ENCODE measurements at regions not wholly inside any gene's neighbourhood (a gene's known extent, or its start where the extent isn't known, plus 50 kb on each side); places are given as distances from the start of the nearest gene placed in this dataset.

- Histone ChIP-seq H3K4me1 (peaks cover 0 to 8% (median 0%) of the 10 kb centered on the region in 3 donors), H3K36me3 (no peaks in the 10 kb centered on the region), H3K9me3 (no peaks in the 10 kb centered on the region), H3K27me3 (no peaks in the 10 kb centered on the region), H3K4me3 (no peak overlapping the region), H3K27ac (no peak overlapping the region)
- TF ChIP-seq POLR2A (IDR thresholded peaks at IDR 0.05), result no peak
- no peak for TF ChIP-seq CTCF (IDR thresholded peaks at IDR 0.05)
- no peak for TF ChIP-seq EP300 (IDR thresholded peaks at IDR 0.05)
- TF ChIP-seq POLR2AphosphoS5 (IDR thresholded peaks at IDR 0.05), result no peak
- no peak for ATAC-seq
- 13 to 19% methylated on average over 3 to 4 of the region's 4 CpGs for WGBS, 2 donors (ENCODE audit: low coverage in 1 of 2)
Measured at GRCh38 chr2:179355881-179356280, 91.2 kb upstream of the SESTD1 start.

GRCh38 chr2:179354739-179355537 is 90.3 kb upstream of the SESTD1 start:
- Histone ChIP-seq H3K36me3 (no peaks in the 10 kb centered on the region), H3K27ac (no peak overlapping the region), H3K4me3 (no peak overlapping the region), H3K27me3 (no peaks in the 10 kb centered on the region), H3K9me3 (no peaks in the 10 kb centered on the region), H3K4me1 (peaks cover 0 to 13% (median 0%) of the 10 kb centered on the region in 3 donors)
- TF ChIP-seq POLR2A (IDR thresholded peaks at IDR 0.05) (no peak), CTCF (IDR thresholded peaks at IDR 0.05) (peak in 1 of 4 experiments; percentile 4), EP300 (IDR thresholded peaks at IDR 0.05) (no peak), POLR2AphosphoS5 (IDR thresholded peaks at IDR 0.05) (no peak)
- ATAC-seq, result no peak
- 71 to 80% methylated on average over 1 of the region's 1 CpG for WGBS, 2 donors (ENCODE audit: low coverage in 1 of 2)

- no peaks in the 10 kb centered on the region for H3K36me3 ChIP-seq
- WGBS, 2 donors (ENCODE audit: low coverage in 1 of 2), result 86 to 97% methylated on average over 1 to 4 of the region's 4 CpGs
- no peak overlapping the region for H3K27ac ChIP-seq
- ATAC-seq, result no peak
- H3K27me3 ChIP-seq, result no peaks in the 10 kb centered on the region
- H3K9me3 ChIP-seq, result no peaks in the 10 kb centered on the region
- TF ChIP-seq POLR2AphosphoS5 (IDR thresholded peaks at IDR 0.05) (no peak), CTCF (IDR thresholded peaks at IDR 0.05) (no peak), POLR2A (IDR thresholded peaks at IDR 0.05) (no peak), EP300 (IDR thresholded peaks at IDR 0.05) (no peak)
- no peak overlapping the region for H3K4me3 ChIP-seq
- H3K4me1 ChIP-seq, result peaks cover 0 to 19% (median 0%) of the 10 kb centered on the region in 3 donors
Measured at GRCh38 chr2:179354296-179354695, 89.7 kb upstream of the SESTD1 start.

GRCh38 chr2:179352181-179352580 is 87.5 kb upstream of the SESTD1 start:
- ATAC-seq, result no peak
- no peak for TF ChIP-seq EP300 (IDR thresholded peaks at IDR 0.05)
- TF ChIP-seq POLR2AphosphoS5 (IDR thresholded peaks at IDR 0.05), result no peak
- no peak for TF ChIP-seq POLR2A (IDR thresholded peaks at IDR 0.05)
- no peak for TF ChIP-seq CTCF (IDR thresholded peaks at IDR 0.05)
- no peaks in the 10 kb centered on the region for H3K27me3 ChIP-seq
- H3K4me1 ChIP-seq, result peaks cover 0 to 27% (median 0%) of the 10 kb centered on the region in 3 donors
- H3K27ac ChIP-seq, result no peak overlapping the region
- no peaks in the 10 kb centered on the region for H3K9me3 ChIP-seq
- no peak overlapping the region for H3K4me3 ChIP-seq
- WGBS, 2 donors (ENCODE audit: low coverage in 1 of 2), result 78 to 81% methylated on average over 2 of the region's 2 CpGs
- H3K36me3 ChIP-seq, result no peaks in the 10 kb centered on the region

GRCh38 chr2:179351057-179351456 is 86.4 kb upstream of the SESTD1 start:
- peaks cover 0 to 23% (median 0%) of the 10 kb centered on the region in 3 donors for H3K4me1 ChIP-seq
- H3K9me3 ChIP-seq, result no peaks in the 10 kb centered on the region
- ATAC-seq, result no peak
- no peak overlapping the region for H3K27ac ChIP-seq
- no peak overlapping the region for H3K4me3 ChIP-seq
- TF ChIP-seq EP300 (IDR thresholded peaks at IDR 0.05) (no peak), POLR2AphosphoS5 (IDR thresholded peaks at IDR 0.05) (no peak), POLR2A (IDR thresholded peaks at IDR 0.05) (no peak), CTCF (IDR thresholded peaks at IDR 0.05) (no peak)
- WGBS, 2 donors (ENCODE audit: low coverage in 1 of 2), result 90 to 100% methylated on average over 2 of the region's 2 CpGs
- no peaks in the 10 kb centered on the region for H3K27me3 ChIP-seq
- H3K36me3 ChIP-seq, result no peaks in the 10 kb centered on the region

Measured in gastroesophageal sphincter (tissue), 4 donors.